Neuron (in vitro differentiated cells): ENCODE measurements at regions not wholly inside any gene's neighbourhood (a gene's known extent, or its start where the extent isn't known, plus 50 kb on each side); places are given as distances from the start of the nearest gene placed in this dataset.

ENCODE experiments used
- H2AFZ ChIP-seq: one replicate; pipeline ENCODE4 v1.6.1; 2013; ENCODE audit warnings: low read depth, mild to moderate bottlenecking, inconsistent platforms, low read length, moderate library complexity
- H3K27me3 ChIP-seq: one replicate; pipeline ENCODE4 v1.6.1; 2013; ENCODE audit warnings: low read length; ENCODE audit not compliant: insufficient read depth
- H3K36me3 ChIP-seq: one replicate; pipeline ENCODE4 v1.6.1; 2013; ENCODE audit warnings: low read length; ENCODE audit not compliant: insufficient read depth
- H3K4me1 ChIP-seq: one replicate; pipeline ENCODE4 v1.6.1; 2013; ENCODE audit warnings: low read length; ENCODE audit not compliant: insufficient read depth
- H3K4me3 ChIP-seq: 2 replicates; pipeline ENCODE4 v1.5.1; 2013; ENCODE audit warnings: mild to moderate bottlenecking, low read length, moderate library complexity
- H3K9me3 ChIP-seq: one replicate; pipeline ENCODE4 v1.6.1; 2013; ENCODE audit warnings: low read length

DNA sequence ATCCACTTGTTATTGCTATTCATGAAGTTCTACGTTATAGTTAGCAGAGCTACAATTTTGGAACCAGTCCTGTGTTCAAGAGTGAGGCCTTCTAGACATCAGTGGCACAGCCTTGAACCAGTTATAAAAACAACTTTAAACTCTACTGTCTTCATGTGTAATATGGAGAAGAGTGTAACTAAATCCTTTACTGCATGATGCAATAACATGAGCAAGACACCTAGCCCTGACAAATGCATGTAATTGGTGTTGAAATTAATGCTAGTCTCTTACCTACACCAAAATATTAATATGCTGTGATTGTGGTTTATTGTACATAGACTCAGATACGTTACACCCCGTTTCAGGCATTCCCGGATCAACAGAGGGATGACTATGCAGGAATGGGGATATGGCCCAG, 654.6 kb downstream of the IRX1 start:
- Histone ChIP-seq H3K27me3 (no peaks in the 10 kb centered on the region), H3K36me3 (no peaks in the 10 kb centered on the region), H3K9me3 (no peaks in the 10 kb centered on the region), H3K4me1 (no peaks in the 10 kb centered on the region), H2AFZ (no peak overlapping the region), H3K4me3 (no peak overlapping the region)

DNA sequence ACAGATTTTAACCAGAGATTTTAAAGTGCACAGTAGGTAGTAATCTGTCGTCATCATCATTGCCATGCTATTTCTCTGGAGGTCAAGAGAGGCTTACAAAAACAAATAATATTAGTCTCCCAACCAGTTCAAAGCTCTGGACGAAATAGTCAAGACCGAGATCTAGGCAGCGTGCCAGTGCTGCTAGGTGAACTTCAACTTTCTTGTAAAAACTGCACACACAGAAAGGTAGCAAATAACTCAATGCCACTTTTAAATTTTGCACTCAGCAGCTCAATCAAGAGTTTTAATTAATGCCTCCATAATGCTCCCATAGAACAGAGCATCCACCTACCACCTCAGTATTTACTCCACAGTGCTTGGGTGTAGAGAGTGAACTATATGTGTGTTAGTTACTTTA, 656.8 kb downstream of the IRX1 start:
- H3K36me3 ChIP-seq = no peaks in the 10 kb centered on the region

DNA sequence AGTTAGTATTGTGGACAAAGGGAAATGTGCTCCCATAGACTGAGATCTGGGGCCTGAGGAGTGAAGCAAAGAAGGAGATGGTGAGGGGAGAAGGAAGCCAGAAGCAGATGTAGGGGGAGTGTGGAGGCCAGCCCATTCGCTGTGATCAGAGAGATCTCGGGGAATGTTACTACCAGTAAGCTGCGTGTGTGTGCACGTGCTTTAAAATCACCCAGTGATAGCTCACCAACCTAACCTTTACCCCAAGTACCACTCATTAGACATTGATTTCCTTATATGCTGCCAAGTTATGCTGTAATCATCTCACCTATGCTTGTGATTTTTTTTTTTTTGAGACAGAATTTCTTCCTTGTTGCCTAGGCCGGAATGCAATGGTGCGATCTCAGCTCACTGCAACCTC, 659.1 kb downstream of the IRX1 start:
- H3K9me3 ChIP-seq = no peaks in the 10 kb centered on the region
- H3K4me1 ChIP-seq = no peaks in the 10 kb centered on the region
- H3K4me3 ChIP-seq = no peak overlapping the region
- H3K36me3 ChIP-seq = no peaks in the 10 kb centered on the region
- no peaks in the 10 kb centered on the region for H3K27me3 ChIP-seq
- H2AFZ ChIP-seq = no peak overlapping the region

More for the DNA sequence above, 656.8 kb downstream of the IRX1 start:
- Histone ChIP-seq H3K4me1 (no peaks in the 10 kb centered on the region), H3K27me3 (no peaks in the 10 kb centered on the region), H2AFZ (no peak overlapping the region), H3K9me3 (no peaks in the 10 kb centered on the region), H3K4me3 (no peak overlapping the region)

DNA sequence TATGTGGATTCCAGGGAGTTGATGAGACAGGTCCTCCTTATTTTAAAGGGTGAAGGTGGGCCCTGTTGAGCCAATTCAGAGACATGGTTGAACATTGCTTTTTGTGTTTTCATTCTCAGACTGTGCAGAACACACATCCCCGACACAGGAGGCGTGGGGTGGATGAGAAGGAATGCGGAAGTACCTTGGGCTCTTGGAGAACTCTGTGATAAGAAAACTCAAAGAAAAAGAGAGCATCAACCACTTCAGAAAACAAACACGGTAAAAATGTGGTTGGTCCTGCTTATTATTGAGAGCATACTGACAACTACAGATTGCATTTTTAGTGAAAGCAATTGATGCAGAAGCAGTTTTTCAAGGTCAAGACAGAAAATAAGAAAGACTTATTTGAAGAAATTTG, 659.8 kb downstream of the IRX1 start:
- Histone ChIP-seq H3K4me1 (no peaks in the 10 kb centered on the region), H2AFZ (no peak overlapping the region), H3K36me3 (no peaks in the 10 kb centered on the region), H3K9me3 (no peaks in the 10 kb centered on the region), H3K4me3 (no peak overlapping the region), H3K27me3 (no peaks in the 10 kb centered on the region)

DNA sequence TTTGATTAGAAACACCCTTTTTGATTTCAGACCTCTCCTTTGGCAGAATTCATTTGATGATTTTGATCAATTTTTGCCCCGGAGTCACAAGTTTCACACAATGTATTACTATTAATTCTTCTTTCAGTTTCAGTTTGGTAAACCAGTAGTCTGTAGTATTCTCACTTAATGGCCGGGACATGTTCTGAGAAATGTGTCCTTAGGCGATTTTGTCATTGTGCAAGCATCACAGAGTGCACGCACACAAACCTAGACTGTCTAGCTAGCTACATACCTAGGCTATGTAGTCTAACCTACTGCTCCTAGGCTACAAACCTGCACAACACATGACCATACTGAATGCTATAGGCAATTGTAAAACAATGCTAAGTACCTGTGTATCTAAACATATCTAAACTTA, 662.5 kb downstream of the IRX1 start:
- Histone ChIP-seq H3K4me1 (no peaks in the 10 kb centered on the region), H3K9me3 (no peaks in the 10 kb centered on the region), H3K4me3 (no peak overlapping the region), H2AFZ (no peak overlapping the region), H3K27me3 (no peaks in the 10 kb centered on the region), H3K36me3 (no peaks in the 10 kb centered on the region)

DNA sequence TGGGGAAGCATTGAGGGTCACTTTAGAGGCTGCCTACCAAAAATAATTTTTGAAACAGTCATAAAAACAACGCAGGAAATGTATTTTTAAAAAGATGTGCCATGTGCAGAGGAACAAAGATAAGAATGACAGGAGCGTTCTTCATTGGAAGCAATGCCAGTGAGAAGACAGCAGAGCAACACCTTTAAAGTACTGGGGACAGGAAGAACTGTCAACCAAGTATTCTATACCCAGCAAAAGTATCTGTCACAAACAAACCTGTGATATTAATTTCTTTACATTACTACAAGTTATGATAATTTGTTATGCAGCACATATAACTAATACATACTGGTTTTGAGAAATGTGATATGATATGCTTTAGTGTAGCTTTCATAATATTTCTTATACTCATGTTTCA, 675.6 kb downstream of the IRX1 start:
- Histone ChIP-seq H3K4me3 (no peak overlapping the region), H2AFZ (no peak overlapping the region), H3K9me3 (no peaks in the 10 kb centered on the region), H3K4me1 (no peaks in the 10 kb centered on the region), H3K27me3 (no peaks in the 10 kb centered on the region), H3K36me3 (no peaks in the 10 kb centered on the region)

DNA sequence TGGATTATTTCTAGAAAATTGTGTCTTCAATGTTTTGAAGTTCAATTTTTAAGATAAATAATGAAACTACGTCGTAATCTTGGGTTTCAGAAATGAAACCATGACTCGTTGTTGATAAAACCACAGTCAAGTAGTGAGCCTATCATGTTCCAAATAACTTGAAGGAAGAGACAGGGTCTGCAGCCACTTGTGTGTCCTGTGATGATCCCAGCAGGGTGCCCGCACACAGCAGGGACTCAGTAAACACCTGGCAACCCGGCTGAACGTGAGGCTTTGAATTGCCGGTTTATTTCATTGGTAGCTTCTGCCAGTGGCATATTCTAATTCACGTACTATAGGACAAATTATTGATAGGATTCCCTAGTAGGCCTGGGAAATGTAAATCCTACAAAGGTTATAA, 679.6 kb downstream of the IRX1 start:
- H3K9me3 ChIP-seq = no peaks in the 10 kb centered on the region
- no peaks in the 10 kb centered on the region for H3K27me3 ChIP-seq
- H2AFZ ChIP-seq = no peak overlapping the region
- H3K36me3 ChIP-seq = no peaks in the 10 kb centered on the region
- H3K4me1 ChIP-seq = no peaks in the 10 kb centered on the region
- H3K4me3 ChIP-seq = no peak overlapping the region

DNA sequence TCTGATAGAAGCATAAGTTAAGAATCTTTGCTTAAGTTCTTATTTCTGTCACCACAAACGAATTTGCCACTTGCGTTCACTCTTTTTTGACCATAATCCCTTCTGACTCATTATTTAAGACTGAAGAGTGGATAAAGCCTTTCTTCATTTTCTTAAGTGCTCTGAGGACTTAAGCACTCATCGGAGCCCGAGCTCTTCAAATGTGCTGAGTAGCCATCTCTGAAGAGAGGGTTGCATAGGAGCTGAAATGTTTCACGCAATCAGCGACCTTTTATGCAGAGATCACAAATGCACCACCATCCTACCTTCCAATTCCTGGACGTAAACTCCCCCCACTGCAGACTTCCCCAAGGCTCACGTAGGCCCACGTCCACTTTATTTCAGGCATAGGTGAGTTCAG, 699.2 kb downstream of the IRX1 start:
- no peaks in the 10 kb centered on the region for H3K36me3 ChIP-seq
- peaks cover 11% of the 10 kb centered on the region for H3K4me1 ChIP-seq
- H3K9me3 ChIP-seq = peaks cover 3% of the 10 kb centered on the region
- H3K27me3 ChIP-seq = no peaks in the 10 kb centered on the region
- H3K4me3 ChIP-seq = no peak overlapping the region
- no peak overlapping the region for H2AFZ ChIP-seq

DNA sequence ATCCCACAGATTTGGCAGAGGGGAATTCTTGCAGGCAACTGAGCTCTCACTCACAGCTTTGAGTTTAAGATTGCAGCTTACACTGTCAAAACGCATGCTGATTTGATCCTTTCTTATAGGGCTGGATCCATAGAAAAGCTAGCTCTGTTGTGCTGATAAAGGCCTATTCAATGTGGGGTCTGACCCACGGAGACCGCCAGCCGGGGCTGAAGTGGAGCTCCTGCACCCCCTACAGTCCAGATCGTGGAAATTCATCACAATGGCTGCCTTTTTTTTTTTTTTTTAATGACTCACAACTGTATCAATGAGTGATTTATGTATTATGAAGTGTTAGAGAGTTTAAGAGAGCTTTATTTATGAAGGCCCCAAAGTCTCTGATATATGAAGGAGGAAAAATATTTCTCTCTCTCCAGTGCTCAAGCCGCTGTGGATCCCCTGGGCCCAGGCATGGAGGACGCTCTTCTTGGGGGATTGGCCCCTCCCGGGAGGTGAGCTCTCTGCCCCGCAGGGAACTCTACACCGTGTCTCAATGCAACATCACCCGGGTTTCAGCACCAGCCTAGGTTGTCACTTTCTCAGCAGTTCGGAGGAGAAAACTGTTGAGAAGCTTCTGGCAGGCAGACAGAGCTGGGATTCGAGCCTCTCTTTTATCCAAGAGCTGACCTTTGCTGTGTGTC, 700.2 kb downstream of the IRX1 start:
- Histone ChIP-seq H2AFZ (peak overlapping the region; percentile 6), H3K36me3 (no peaks in the 10 kb centered on the region), H3K4me1 (peaks cover 11% of the 10 kb centered on the region), H3K27me3 (no peaks in the 10 kb centered on the region), H3K4me3 (no peak overlapping the region), H3K9me3 (peaks cover 3% of the 10 kb centered on the region)

DNA sequence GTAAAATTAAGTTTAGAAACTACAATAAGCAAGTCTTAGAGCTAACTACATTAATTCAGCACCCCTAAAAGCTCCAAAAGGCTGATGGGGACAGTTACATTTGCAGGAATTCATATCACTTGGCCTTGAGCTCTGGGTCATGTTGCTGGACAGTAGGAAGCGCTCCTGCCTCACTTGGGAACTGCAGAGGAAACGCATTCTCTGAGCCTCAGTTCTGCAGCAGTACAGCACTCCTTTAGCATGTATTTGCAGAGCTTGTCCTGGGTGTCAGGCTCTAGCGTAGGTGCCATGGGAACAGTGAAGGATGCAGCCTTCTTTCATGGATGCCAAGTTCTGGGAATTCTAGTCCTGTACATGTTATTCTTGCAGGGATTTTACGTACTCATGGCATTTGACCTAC, 710.4 kb downstream of the IRX1 start:
- Histone ChIP-seq H3K27me3 (no peaks in the 10 kb centered on the region), H2AFZ (no peak overlapping the region), H3K9me3 (no peaks in the 10 kb centered on the region), H3K4me1 (no peaks in the 10 kb centered on the region), H3K4me3 (no peak overlapping the region), H3K36me3 (no peaks in the 10 kb centered on the region)

DNA sequence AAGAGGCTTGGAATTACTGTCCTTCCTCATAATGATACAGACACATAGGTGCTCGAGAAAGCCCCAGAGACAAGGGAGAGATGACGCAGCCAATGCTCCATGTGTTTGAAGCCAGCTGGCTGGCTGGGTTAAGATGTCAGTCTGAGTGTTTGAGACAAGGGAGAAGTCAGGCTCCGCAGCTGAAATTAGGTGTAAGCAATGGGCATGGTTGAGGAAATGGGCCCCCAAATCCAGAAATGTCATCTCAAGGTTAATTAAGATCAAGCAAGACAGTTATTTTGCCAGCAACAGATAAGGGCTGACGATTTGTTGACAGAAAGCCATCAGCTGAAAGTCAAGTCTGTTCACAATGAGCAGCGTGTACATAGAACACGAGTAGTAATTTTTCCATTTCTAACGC, 713.4 kb downstream of the IRX1 start:
- no peak overlapping the region for H2AFZ ChIP-seq
- H3K36me3 ChIP-seq = no peaks in the 10 kb centered on the region
- H3K4me1 ChIP-seq = no peaks in the 10 kb centered on the region
- no peaks in the 10 kb centered on the region for H3K9me3 ChIP-seq
- H3K27me3 ChIP-seq = no peaks in the 10 kb centered on the region
- H3K4me3 ChIP-seq = no peak overlapping the region

DNA sequence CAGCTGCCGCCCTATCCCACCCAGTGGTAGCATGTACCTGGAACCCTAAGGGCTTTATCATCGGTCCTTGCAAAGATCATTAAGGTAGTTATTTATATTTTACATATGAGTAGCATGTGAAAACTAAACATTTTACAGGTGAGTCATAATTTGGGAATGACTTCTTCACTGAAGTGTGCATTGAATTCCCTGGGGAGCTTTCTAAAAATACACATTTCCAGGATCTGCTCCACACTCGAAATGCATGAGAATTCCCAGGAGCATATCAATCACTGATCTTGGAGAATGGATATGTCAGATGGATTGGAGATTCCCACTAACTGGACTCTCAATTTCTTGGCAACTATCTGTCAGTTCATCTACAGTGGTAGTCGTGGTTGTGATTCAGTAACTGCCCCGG, 717.5 kb downstream of the IRX1 start:
- no peaks in the 10 kb centered on the region for H3K27me3 ChIP-seq
- no peak overlapping the region for H3K4me3 ChIP-seq
- no peaks in the 10 kb centered on the region for H3K4me1 ChIP-seq
- H3K9me3 ChIP-seq = no peaks in the 10 kb centered on the region
- no peaks in the 10 kb centered on the region for H3K36me3 ChIP-seq
- H2AFZ ChIP-seq = no peak overlapping the region

DNA sequence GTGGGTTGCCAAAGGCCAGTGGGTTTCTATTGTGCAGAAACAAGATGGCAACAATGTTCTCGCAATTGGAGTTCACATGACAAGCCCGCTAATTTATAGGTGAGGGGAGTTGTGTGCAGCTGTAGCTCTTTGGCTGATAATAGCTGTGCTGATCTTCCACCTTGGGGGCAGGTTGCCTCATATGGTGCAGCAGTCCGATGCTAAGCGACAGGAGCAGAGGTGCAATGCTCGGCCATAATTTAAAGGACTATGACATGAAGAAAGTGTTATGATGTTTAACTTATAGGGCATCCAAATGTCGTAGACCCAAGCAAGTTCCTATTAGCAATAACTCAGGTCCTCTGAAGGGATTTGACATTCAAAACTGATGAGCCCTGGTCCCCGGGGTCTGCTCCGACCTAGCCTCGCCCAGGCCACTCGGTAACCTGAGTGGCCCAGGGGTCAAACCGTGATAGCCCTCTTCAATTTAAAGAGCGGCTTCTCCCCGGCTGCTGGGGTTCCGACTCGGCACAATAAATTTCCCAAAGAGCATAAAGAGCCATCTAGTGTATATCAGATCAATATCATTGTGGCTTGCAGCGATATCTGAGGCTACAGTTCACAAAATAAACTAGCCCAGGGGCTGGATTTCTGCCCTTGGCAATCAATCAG, 724.0 kb downstream of the IRX1 start:
- H3K9me3 ChIP-seq = no peaks in the 10 kb centered on the region

DNA sequence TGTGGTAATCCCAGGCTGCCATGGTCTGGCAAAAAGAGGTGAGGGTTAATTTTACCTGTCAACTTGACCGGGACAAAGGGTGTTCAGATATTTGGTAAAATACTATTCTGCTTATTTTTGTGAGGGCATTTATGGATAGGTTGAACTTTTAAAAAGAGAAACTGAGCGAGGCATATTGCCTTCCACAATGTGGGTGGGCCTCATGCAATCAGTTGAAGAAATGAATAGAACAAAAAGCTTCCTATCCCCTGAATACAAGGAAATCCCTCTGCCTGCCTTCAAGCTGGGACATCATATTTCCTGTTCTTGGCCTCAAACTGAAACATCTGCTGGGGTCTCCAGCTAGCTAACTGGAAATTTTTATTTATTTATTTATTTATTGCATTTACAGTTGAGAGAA, 734.7 kb downstream of the IRX1 start:
- no peak overlapping the region for H2AFZ ChIP-seq
- H3K9me3 ChIP-seq = peaks cover 3% of the 10 kb centered on the region
- H3K36me3 ChIP-seq = no peaks in the 10 kb centered on the region

More for the DNA sequence above, 724.0 kb downstream of the IRX1 start:
- Histone ChIP-seq H3K4me3 (no peak overlapping the region), H3K4me1 (no peaks in the 10 kb centered on the region), H3K27me3 (no peaks in the 10 kb centered on the region), H3K36me3 (no peaks in the 10 kb centered on the region), H2AFZ (no peak overlapping the region)

More for the DNA sequence above, 734.7 kb downstream of the IRX1 start:
- Histone ChIP-seq H3K4me1 (peaks cover 2% of the 10 kb centered on the region), H3K27me3 (no peaks in the 10 kb centered on the region), H3K4me3 (no peak overlapping the region)
